ENCODE measurements at regions not wholly inside any gene's neighbourhood (a gene's known extent, or its start where the extent isn't known, plus 50 kb on each side); places are given as distances from the start of the nearest gene placed in this dataset.
A peak's percentile ranks its signal among the peaks of the same experiment; 100 is the strongest.
"Not testable (repeated sequence)": the region's sequence is repeated elsewhere in the genome, so short reads cannot be mapped to it uniquely, and the experiment has no call there.

DNA sequence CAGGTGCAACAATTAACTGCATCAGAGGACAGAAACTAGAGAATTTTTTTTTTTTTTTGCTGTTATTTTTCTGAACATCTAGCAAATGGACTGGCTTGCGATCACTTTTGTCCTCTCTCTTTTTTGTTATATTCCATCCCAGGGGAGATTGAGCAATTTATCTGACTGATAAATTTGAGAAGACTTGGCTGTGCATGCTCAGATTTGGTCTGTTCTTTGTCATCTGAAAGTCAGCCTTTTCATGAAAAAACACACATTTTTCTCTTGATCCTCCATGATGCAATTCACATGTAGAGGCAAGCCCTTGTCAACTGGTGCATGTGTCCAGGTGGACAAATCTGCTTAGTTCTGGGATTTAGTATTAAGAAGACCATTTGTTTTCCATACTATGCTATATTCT is 309.3 kb downstream of the LRRC3B start:
- no peak overlapping the region for H3K4me3 Mint-ChIP-seq
- peaks cover 32% of the 10 kb centered on the region for H3K9me3 Mint-ChIP-seq
- H3K4me1 Mint-ChIP-seq (ENCODE audit: low read depth), result no peaks in the 10 kb centered on the region
- TF ChIP-seq, protein P1, sequence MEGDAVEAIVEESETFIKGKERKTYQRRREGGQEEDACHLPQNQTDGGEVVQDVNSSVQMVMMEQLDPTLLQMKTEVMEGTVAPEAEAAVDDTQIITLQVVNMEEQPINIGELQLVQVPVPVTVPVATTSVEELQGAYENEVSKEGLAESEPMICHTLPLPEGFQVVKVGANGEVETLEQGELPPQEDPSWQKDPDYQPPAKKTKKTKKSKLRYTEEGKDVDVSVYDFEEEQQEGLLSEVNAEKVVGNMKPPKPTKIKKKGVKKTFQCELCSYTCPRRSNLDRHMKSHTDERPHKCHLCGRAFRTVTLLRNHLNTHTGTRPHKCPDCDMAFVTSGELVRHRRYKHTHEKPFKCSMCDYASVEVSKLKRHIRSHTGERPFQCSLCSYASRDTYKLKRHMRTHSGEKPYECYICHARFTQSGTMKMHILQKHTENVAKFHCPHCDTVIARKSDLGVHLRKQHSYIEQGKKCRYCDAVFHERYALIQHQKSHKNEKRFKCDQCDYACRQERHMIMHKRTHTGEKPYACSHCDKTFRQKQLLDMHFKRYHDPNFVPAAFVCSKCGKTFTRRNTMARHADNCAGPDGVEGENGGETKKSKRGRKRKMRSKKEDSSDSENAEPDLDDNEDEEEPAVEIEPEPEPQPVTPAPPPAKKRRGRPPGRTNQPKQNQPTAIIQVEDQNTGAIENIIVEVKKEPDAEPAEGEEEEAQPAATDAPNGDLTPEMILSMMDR (IDR thresholded peaks at IDR 0.05), result no peak
- no peaks in the 10 kb centered on the region for H3K27me3 Mint-ChIP-seq (ENCODE audit: insufficient read depth)
- H3K36me3 Mint-ChIP-seq (ENCODE audit: low read depth), result no peaks in the 10 kb centered on the region
- no peak for DNase-seq
- H3K27ac Mint-ChIP-seq, result no peak overlapping the region

DNA sequence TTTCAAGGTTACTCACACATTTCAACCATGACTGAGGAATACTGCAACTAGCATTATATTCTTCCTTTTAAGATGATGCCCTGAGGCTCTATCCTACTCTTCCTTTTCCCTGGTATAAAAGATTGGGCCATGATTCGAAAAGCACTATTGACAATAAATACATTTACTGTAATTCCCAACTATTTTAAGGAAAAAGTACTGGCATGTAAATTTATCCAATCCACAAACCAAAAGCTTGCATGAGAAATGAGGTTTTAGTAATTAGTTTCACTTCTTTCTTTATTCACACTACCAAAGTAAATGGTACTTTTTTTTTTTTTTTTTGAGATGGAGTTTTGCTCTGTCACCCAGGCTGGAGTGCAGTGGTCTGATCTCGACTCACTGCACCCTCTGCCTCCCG is 310.2 kb downstream of the LRRC3B start:
- Mint-ChIP-seq H3K36me3 (ENCODE audit: low read depth) (no peaks in the 10 kb centered on the region), H3K27ac (no peak overlapping the region), H3K4me1 (ENCODE audit: low read depth) (no peaks in the 10 kb centered on the region), H3K4me3 (no peak overlapping the region), H3K27me3 (ENCODE audit: insufficient read depth) (no peaks in the 10 kb centered on the region), H3K9me3 (peaks cover 30% of the 10 kb centered on the region)
- TF ChIP-seq, protein P1 (IDR thresholded peaks at IDR 0.05), result no peak
- DNase-seq, result no peak

DNA sequence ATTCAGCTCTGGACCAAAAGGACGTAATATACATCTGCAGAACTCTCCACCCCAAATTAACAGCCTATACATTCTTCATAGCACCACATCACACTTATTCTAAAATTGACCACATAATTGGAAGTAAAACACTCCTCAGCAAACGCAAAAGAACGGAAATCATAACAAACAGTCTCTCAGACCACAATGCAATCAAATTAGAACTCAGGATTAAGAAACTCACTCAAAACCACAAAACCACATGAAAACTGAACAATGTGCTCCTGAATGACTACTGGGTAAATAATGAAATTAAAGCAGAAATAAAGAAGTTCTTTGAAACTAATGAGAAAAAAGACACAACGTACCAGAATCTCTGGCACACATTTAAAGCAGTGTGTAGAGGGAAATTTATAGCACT is 322.9 kb downstream of the LRRC3B start:
- not testable (repeated sequence) for H3K27me3 Mint-ChIP-seq (ENCODE audit: insufficient read depth); H3K27ac Mint-ChIP-seq; H3K4me3 Mint-ChIP-seq; H3K4me1 Mint-ChIP-seq (ENCODE audit: low read depth); H3K36me3 Mint-ChIP-seq (ENCODE audit: low read depth); DNase-seq
- H3K9me3 Mint-ChIP-seq, result peaks cover 64% of the 10 kb centered on the region

DNA sequence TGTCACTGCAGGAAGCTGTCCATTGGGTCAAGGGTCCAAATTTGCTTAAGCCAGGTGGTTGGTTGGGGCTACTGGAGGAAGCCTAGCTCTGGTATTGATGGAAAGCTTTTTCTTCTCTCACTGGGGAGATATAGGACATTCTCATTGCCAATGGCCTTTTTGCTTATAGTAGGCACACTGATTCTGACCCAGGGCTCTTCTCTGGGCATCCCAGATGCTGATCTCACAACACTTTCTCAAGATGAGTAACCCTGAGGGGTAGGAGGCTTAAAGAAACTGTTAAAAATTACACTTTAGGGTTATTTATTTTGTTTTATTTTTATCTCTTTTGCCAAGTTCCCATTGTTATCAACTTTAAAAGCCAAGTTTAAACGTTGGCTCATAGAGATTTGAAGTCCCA is 337.8 kb downstream of the LRRC3B start:
- Mint-ChIP-seq H3K36me3 (ENCODE audit: low read depth) (no peaks in the 10 kb centered on the region), H3K27ac (no peak overlapping the region), H3K4me3 (no peak overlapping the region), H3K4me1 (ENCODE audit: low read depth) (no peaks in the 10 kb centered on the region), H3K27me3 (ENCODE audit: insufficient read depth) (no peaks in the 10 kb centered on the region; the same call in 1 of the 2 replicates), H3K9me3 (peaks cover 49% of the 10 kb centered on the region)
- no peak for DNase-seq
- TF ChIP-seq, protein P1 (IDR thresholded peaks at IDR 0.05), result no peak

DNA sequence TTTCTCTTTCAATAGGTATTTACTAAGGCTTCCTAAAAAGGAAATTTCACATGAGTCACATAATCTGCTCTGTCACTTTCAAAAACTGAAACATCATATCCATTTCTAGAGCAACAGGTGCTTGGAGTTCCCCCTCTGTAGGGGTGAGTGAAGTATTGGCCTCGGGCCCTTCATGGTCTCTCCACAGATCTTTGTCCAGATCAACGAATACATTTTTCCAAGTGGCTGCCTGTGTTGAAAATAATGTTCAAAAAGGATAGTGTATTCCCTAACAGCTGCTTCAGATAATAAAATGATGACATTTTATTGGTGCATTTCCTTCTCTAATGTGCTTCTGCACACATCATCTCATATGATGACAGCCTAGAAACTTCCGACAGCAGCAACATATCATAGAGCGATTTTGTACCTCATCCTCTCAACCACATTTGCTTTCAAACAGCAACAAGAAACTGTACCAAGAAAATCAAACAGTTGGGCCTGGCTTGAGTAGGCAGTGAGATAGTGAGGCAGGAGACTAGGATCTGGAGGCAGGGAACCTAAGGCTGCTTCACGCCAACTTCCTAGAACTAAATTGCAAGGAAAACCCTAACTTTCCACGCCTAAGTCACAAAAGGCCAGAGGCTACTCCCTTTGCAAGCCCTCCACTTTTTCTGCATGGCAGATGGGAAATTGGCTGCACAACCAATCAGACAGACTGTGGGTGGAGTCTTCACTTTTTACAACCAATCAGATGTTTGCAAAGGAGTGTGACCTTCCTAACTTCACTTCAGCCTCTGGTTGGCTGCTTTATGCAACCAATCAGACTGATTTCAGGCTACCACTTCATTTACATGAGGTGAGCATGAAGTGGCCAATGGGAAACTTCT is 340.2 kb downstream of the LRRC3B start:
- peaks cover 33% of the 10 kb centered on the region for H3K9me3 Mint-ChIP-seq
- H3K36me3 Mint-ChIP-seq (ENCODE audit: low read depth), result no peaks in the 10 kb centered on the region
- no peak for DNase-seq
- no peak overlapping the region for H3K27ac Mint-ChIP-seq
- H3K4me1 Mint-ChIP-seq (ENCODE audit: low read depth), result no peaks in the 10 kb centered on the region
- TF ChIP-seq, protein P1 (IDR thresholded peaks at IDR 0.05), result no peak
- no peak overlapping the region for H3K4me3 Mint-ChIP-seq
- H3K27me3 Mint-ChIP-seq (ENCODE audit: insufficient read depth), result no peaks in the 10 kb centered on the region

DNA sequence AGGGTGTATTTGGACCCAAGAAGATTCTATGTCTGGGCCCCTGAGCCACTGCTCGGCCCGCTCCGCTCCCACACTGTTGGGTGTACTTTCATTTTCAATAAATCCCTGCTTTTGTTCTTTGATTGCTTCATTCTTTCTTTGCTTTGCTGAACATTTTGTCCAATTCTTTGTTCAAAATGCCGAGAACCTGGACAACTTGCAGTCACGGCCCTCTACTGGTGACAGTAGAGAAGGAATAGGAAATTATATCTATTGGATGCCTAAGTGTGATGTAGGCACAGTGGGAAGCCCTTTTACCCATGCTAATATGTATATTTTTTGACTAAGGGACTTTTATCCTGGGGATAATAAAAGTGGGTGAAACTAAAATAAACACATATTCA is 340.8 kb downstream of the LRRC3B start:
- peaks cover 37% of the 10 kb centered on the region for H3K9me3 Mint-ChIP-seq
- H3K27me3 Mint-ChIP-seq (ENCODE audit: insufficient read depth), result no peaks in the 10 kb centered on the region
- no peak overlapping the region for H3K4me3 Mint-ChIP-seq
- no peak overlapping the region for H3K27ac Mint-ChIP-seq
- no peaks in the 10 kb centered on the region for H3K36me3 Mint-ChIP-seq (ENCODE audit: low read depth)
- TF ChIP-seq, protein P1 (IDR thresholded peaks at IDR 0.05), result peak; percentile 16; the same call in 1 of the 2 replicates
- no peaks in the 10 kb centered on the region for H3K4me1 Mint-ChIP-seq (ENCODE audit: low read depth)
- DNase-seq, result no peak
